Breast epithelium (tissue), 3 donors: ENCODE measurements at regions not wholly inside any gene's neighbourhood (a gene's known extent, or its start where the extent isn't known, plus 50 kb on each side); places are given as distances from the start of the nearest gene placed in this dataset.
"Not testable (repeated sequence)": the region's sequence is repeated elsewhere in the genome, so short reads cannot be mapped to it uniquely, and the experiment has no call there.

Experiments
- CTCF ChIP-seq, 3 donors: fragments of 450-650 bp; IDR thresholded peaks; one replicate each; pipeline ENCODE4 v1.5.1; 2016 to 2017; ENCODE audit warnings: antibody characterized with exemption in 3 of 3, mild to moderate bottlenecking in 3 of 3, moderate library complexity in 3 of 3
- POLR2A ChIP-seq: fragments of 450-650 bp; IDR thresholded peaks from one replicate; pipeline ENCODE4 v1.6.1; 2016; ENCODE audit warnings: antibody characterized with exemption, mild to moderate bottlenecking, moderate library complexity

GRCh38 chr7:16263377-16263776, 158.0 kb downstream of the CRPPA start:
- TF ChIP-seq CTCF (IDR thresholded peaks at IDR 0.05); POLR2A: not testable (repeated sequence)
